PC-3 (cell line): ENCODE measurements at regions not wholly inside any gene's neighbourhood (a gene's known extent, or its start where the extent isn't known, plus 50 kb on each side); places are given as distances from the start of the nearest gene placed in this dataset.

Experiments
- CTCF ChIP-seq: fragments of 300-600 bp; sonication (generic); conservative IDR thresholded peaks from 2 replicates; pipeline ENCODE4 v1.5.1; 2017; ENCODE audit warnings: antibody characterized with exemption, low read depth, mild to moderate bottlenecking, low read length
- EZH2phosphoT487 ChIP-seq: fragments of 300-600 bp; sonication (generic); IDR thresholded peaks from 2 replicates; pipeline ENCODE4 v1.6.1; 2018; ENCODE audit warnings: mild to moderate bottlenecking, antibody characterized with exemption, low read length, borderline replicate concordance

DNA sequence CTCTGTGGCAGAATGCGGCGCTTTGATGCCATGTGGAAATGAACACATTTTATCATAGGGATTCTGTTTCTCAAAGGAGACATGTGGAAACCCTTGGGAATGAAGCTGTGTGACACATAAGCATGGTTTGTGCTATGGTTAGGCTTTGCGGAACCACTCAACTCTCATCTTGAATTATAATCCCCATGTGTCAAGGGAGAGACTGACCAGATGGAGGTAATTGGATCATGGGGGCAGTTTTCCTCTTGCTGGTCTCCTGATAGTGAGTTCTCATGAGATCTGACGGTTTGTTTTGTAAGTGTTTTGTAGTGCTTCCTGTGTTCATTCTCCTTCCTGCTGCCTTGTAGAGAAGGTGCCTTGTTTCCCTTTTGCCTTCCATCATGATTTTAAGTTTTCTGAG lies 1109.2 kb upstream of the ALCAM start:
- TF ChIP-seq CTCF (no peak), EZH2phosphoT487 (no peak)
